Heart right ventricle (tissue), 16 donors: ENCODE measurements at regions not wholly inside any gene's neighbourhood (a gene's known extent, or its start where the extent isn't known, plus 50 kb on each side); places are given as distances from the start of the nearest gene placed in this dataset.

ENCODE experiments used
- ATAC-seq, 8 donors: fragments of 200-7000 bp; cut with Tn5 transposase; one replicate each; pipeline ENCODE4 v1.9.1; 2020; ENCODE audit warnings: mild to moderate bottlenecking in 8 of 8, moderate library complexity in 8 of 8, moderate number of reproducible peaks in 1 of 8
- DNase-seq, 2 donors: peaks; one replicate each; pipeline ENCODE4 v3.0.0-alpha.2; 2020
- H3K27ac ChIP-seq, 10 donors: fragments of 200-600 bp; sonication (generic) in 2 of 10; one replicate each; pipeline versions ENCODE4 v1.5.0 to v1.8.0; 2020 to 2022; ENCODE audit warnings: mild to moderate bottlenecking in 3 of 10
- H3K27me3 ChIP-seq, 7 donors: fragments of 200-600 bp; one replicate each; pipeline ENCODE4 v1.8.0; 2021 to 2022; ENCODE audit warnings: mild to moderate bottlenecking in 2 of 7
- H3K36me3 ChIP-seq, 9 donors: fragments of 200-600 bp; sonication (generic) in 1 of 9; one replicate each; pipeline versions ENCODE4 v1.5.0 to v1.8.0; 2020 to 2022; ENCODE audit warnings: mild to moderate bottlenecking in 2 of 9
- H3K4me1 ChIP-seq, 9 donors: fragments of 200-600 bp; sonication (generic) in 1 of 9; one replicate each; pipeline versions ENCODE4 v1.5.0 to v1.8.0; 2020 to 2022; ENCODE audit warnings: mild to moderate bottlenecking in 4 of 9
- H3K4me3 ChIP-seq, 10 donors: fragments of 200-600 bp; sonication (generic) in 2 of 10; one replicate each; pipeline versions ENCODE4 v1.5.0 to v1.8.0; 2020 to 2022; ENCODE audit warnings: mild to moderate bottlenecking in 7 of 10, moderate library complexity in 2 of 10
- H3K9me3 ChIP-seq, 11 donors: fragments of 200-600 bp in 10 of 11; sonication (generic) in 2 of 11; one replicate each; pipeline versions ENCODE4 v1.5.0 to v1.8.0; 2013 to 2022; ENCODE audit warnings: mild to moderate bottlenecking in 2 of 11, control low read depth in 1 of 11, moderate library complexity in 1 of 11
- CTCF ChIP-seq, 9 donors: fragments of 200-600 bp; sonication (generic) in 2 of 9; IDR thresholded peaks; one replicate each; pipeline versions ENCODE4 v1.5.0 to v1.8.0; 2021 to 2022; ENCODE audit warnings: antibody characterized with exemption in 9 of 9, mild to moderate bottlenecking in 5 of 9, moderate library complexity in 1 of 9
- WGBS, 2 donors: extraction: QIAGEN DNeasy Blood & Tissue Kit; methylation state at CpG; one replicate each; pipeline ENCODE4 v1.1.7; 2013; ENCODE audit warnings: inconsistent platforms in 1 of 2; 5-methylcytosine and 5-hydroxymethylcytosine counted together
- intact Hi-C, 10 donors: fragments of 100-400 bp; cut with DNase I; formaldehyde crosslinking; loops; one replicate each; pipeline versions ENCODE4 v1.11.1 to v1.14.2; 2022
- donor health status: Arrhythmogenic right ventricular cardiomyopathy.
- donor health status: ischemic (EF 13 %, LVEDD 7.1; RV severe dilation, severe dysfunction).
- donor health status: healthy with polysubstance abuse.
- donor health status: DM: no; HTN: yes; CAD: no.
- donor health status: DM: no; HTN: no; CAD: no.
- donor health status: ischemic (EF 25% LVEDD 6.9; RV normal size, moderate dysfunction).
- donor health status: ischemic (EF 25% LVEDD 5.7; RV mildly dilated, moderate dysfunction).
- donor health status: healthy.
- donor health status: DM: yes; HTN: yes; CAD: no.
- donor health status: Ischemic cardiomyopathy.
- donor health status: ischemic (EF 35%, LVEDD 5.7; RV mildly dilated, moderate dysfunction).
- donor health status: nonischemic (EF 11% LVEDD 7.7; RV severe dilation, severe dysfunction).
- donor health status: DM: yes; HTN: yes; CAD: no.
- donor health status: PGD.
- donor health status: ischemic (EF 29% LVEDD 5.4; RV normal size, mild dysfunction).
- donor health status: nonischemic (EF 23%, LVEDD 6.1; RV moderate dilation, normal function).

- ATAC-seq = no peak
- DNase-seq = no peak
- 72 to 77% methylated on average over 8 to 9 of the region's 9 CpGs for WGBS, 2 donors
- Histone ChIP-seq H3K9me3 (no peaks in the 10 kb centered on the region), H3K4me3 (no peak overlapping the region), H3K4me1 (no peaks in the 10 kb centered on the region), H3K27ac (no peak overlapping the region), H3K36me3 (no peaks in the 10 kb centered on the region), H3K27me3 (peaks cover 0 to 76% (median 30%) of the 10 kb centered on the region in 7 donors)
- intact Hi-C loops = no loop called here
- no peak for TF ChIP-seq CTCF (IDR thresholded peaks at IDR 0.05)
Measured at GRCh38 chr22:48507171-48507570, 1320.5 kb downstream of the BRD1 start.

GRCh38 chr22:48506506-48507145, 1321.0 kb downstream of the BRD1 start:
- Histone ChIP-seq H3K9me3 (no peaks in the 10 kb centered on the region), H3K4me1 (no peaks in the 10 kb centered on the region), H3K4me3 (no peak overlapping the region), H3K27ac (no peak overlapping the region), H3K36me3 (no peaks in the 10 kb centered on the region), H3K27me3 (peaks cover 0 to 74% (median 32%) of the 10 kb centered on the region in 7 donors)
- ATAC-seq (no peak), DNase-seq (no peak)
- intact Hi-C loops = no loop called here
- WGBS, 2 donors = 85 to 93% methylated on average over 17 of the region's 17 CpGs
- TF ChIP-seq CTCF (IDR thresholded peaks at IDR 0.05) = no peak

GRCh38 chr22:48505891-48506290, 1321.8 kb downstream of the BRD1 start:
- H3K4me1 ChIP-seq = no peaks in the 10 kb centered on the region
- H3K27ac ChIP-seq = no peak overlapping the region
- no peak overlapping the region for H3K4me3 ChIP-seq
- TF ChIP-seq CTCF (IDR thresholded peaks at IDR 0.05) = no peak
- ATAC-seq (no peak), DNase-seq (no peak)
- H3K36me3 ChIP-seq = no peaks in the 10 kb centered on the region
- H3K9me3 ChIP-seq = no peaks in the 10 kb centered on the region
- peaks cover 0 to 75% (median 39%) of the 10 kb centered on the region in 7 donors for H3K27me3 ChIP-seq
- intact Hi-C loops = no loop called here
- 75 to 83% methylated on average over 8 of the region's 8 CpGs for WGBS, 2 donors

GRCh38 chr22:48504519-48505140, 1323.0 kb downstream of the BRD1 start:
- Histone ChIP-seq H3K27ac (no peak overlapping the region), H3K4me3 (no peak overlapping the region), H3K27me3 (peaks cover 0 to 71% (median 43%) of the 10 kb centered on the region in 7 donors), H3K36me3 (no peaks in the 10 kb centered on the region), H3K4me1 (no peaks in the 10 kb centered on the region), H3K9me3 (no peaks in the 10 kb centered on the region)
- ATAC-seq = no peak
- 39 to 46% methylated on average over 7 of the region's 7 CpGs for WGBS, 2 donors
- DNase-seq = no peak
- no peak for TF ChIP-seq CTCF (IDR thresholded peaks at IDR 0.05)
- intact Hi-C loops = no loop called here
